PC-9 (cell line): ENCODE measurements at regions not wholly inside any gene's neighbourhood (a gene's known extent, or its start where the extent isn't known, plus 50 kb on each side); places are given as distances from the start of the nearest gene placed in this dataset.

Experiments used
- CTCF ChIP-seq: fragments of 200-600 bp; sonication (generic); conservative IDR thresholded peaks from 2 replicates; pipeline ENCODE4 v1.6.1; 2017; ENCODE audit warnings: mixed run types, antibody characterized with exemption, mild to moderate bottlenecking, moderate library complexity
- EZH2 ChIP-seq: fragments of 200-600 bp; sonication (generic); IDR thresholded peaks from 2 replicates; pipeline ENCODE4 v1.8.0; 2017; ENCODE audit warnings: antibody characterized with exemption, low read depth

GRCh38 chr10:100625816-100626215, 90.1 kb downstream of the HIF1AN start:
- TF ChIP-seq CTCF, result no peak
- no peak for TF ChIP-seq EZH2
